ENCODE measurements at regions not wholly inside any gene's neighbourhood (a gene's known extent, or its start where the extent isn't known, plus 50 kb on each side); places are given as distances from the start of the nearest gene placed in this dataset.

GRCh38 chrX:129144172-129145038 is 378.9 kb downstream of the SMARCA1 start:
- TF ChIP-seq, protein P1, sequence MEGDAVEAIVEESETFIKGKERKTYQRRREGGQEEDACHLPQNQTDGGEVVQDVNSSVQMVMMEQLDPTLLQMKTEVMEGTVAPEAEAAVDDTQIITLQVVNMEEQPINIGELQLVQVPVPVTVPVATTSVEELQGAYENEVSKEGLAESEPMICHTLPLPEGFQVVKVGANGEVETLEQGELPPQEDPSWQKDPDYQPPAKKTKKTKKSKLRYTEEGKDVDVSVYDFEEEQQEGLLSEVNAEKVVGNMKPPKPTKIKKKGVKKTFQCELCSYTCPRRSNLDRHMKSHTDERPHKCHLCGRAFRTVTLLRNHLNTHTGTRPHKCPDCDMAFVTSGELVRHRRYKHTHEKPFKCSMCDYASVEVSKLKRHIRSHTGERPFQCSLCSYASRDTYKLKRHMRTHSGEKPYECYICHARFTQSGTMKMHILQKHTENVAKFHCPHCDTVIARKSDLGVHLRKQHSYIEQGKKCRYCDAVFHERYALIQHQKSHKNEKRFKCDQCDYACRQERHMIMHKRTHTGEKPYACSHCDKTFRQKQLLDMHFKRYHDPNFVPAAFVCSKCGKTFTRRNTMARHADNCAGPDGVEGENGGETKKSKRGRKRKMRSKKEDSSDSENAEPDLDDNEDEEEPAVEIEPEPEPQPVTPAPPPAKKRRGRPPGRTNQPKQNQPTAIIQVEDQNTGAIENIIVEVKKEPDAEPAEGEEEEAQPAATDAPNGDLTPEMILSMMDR (IDR thresholded peaks at IDR 0.05; ENCODE audit: insufficient read depth, low read length, poor library complexity, severe bottlenecking): no peak
- no peak for TF ChIP-seq EZH2phosphoT487 (conservative IDR thresholded peaks at IDR 0.05; ENCODE audit: low read length)

Data from SU-DHL-6 (cell line).